SK-N-SH (cell line): ENCODE measurements at regions not wholly inside any gene's neighbourhood (a gene's known extent, or its start where the extent isn't known, plus 50 kb on each side); places are given as distances from the start of the nearest gene placed in this dataset.

Experiments
- EP300 ChIP-seq, 2 experiments: IDR thresholded peaks; 2 replicates each; pipeline versions ENCODE4 v1.4.0 to v1.6.1; 2012; ENCODE audit warnings: borderline replicate concordance in 1 of 2, low read depth in 1 of 2, low read length in 1 of 2
- JUND ChIP-seq: IDR thresholded peaks from 2 replicates; pipeline ENCODE4 v1.4.0; 2012
- MEF2A ChIP-seq: IDR thresholded peaks from 2 replicates; pipeline ENCODE4 v1.4.0; 2012; ENCODE audit warnings: low read depth, borderline replicate concordance
- RAD21 ChIP-seq: IDR thresholded peaks from 2 replicates; pipeline ENCODE4 v1.6.1; 2012; ENCODE audit warnings: mild to moderate bottlenecking, low read length
- SMC3 ChIP-seq: IDR thresholded peaks from 2 replicates; pipeline ENCODE4 v1.6.1; 2012; ENCODE audit warnings: low read depth, low read length, improper control_type of control experiment
- TF ChIP-seq, protein P1 (sequence below): fragments of 200-600 bp; sonication (generic); IDR thresholded peaks from 2 replicates; pipeline ENCODE4 v1.6.1; 2017; ENCODE audit warnings: antibody characterized with exemption, mild to moderate bottlenecking, moderate library complexity
- TF ChIP-seq, protein P2 (sequence below): fragments of 150-350 bp; IDR thresholded peaks from 2 replicates; pipeline ENCODE4 v1.6.1; 2017; ENCODE audit warnings: antibody characterized with exemption, low read length, low read depth, borderline replicate concordance
- TF ChIP-seq, protein P3 (sequence below): IDR thresholded peaks from 2 replicates; pipeline ENCODE4 v1.4.0; 2012; ENCODE audit warnings: low read depth, borderline replicate concordance

DNA sequence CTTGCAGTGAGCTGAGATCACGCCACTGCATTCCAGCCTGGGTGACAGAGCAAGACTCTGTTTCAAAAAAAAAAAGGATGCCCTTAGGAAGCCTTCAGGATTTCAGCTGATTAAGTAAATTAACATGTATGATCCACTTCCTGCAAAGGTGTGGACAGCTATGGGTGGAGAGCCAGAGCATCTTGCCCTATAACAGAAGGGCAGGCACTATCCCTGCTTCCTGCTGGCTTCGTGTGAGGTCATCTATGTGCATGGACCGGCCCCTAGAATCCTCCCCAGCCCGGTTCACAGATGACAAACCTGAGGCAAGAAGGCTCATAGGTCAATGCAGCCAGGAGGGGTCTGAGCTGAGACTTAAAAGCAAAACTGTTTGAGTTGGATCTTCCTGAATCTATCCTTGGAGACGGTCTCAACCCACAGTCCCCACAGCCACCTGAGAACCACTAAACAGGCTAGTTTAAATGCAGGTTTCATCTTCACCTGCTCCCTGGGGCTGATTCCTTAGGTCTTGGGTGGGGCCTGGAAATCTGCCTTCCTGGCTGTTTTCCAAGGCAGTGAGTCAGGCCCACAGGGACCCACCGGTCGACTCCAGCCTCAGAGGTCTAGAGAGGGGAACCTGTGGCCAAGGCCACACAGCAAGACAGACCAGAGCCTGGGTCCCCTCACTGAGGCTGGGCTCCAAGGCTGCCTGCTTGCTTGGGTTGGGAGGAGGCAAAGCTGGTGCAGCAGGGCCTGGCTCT is 55.2 kb upstream of the MPEG1 start:
- no peak for TF ChIP-seq JUND
- TF ChIP-seq, protein P1, sequence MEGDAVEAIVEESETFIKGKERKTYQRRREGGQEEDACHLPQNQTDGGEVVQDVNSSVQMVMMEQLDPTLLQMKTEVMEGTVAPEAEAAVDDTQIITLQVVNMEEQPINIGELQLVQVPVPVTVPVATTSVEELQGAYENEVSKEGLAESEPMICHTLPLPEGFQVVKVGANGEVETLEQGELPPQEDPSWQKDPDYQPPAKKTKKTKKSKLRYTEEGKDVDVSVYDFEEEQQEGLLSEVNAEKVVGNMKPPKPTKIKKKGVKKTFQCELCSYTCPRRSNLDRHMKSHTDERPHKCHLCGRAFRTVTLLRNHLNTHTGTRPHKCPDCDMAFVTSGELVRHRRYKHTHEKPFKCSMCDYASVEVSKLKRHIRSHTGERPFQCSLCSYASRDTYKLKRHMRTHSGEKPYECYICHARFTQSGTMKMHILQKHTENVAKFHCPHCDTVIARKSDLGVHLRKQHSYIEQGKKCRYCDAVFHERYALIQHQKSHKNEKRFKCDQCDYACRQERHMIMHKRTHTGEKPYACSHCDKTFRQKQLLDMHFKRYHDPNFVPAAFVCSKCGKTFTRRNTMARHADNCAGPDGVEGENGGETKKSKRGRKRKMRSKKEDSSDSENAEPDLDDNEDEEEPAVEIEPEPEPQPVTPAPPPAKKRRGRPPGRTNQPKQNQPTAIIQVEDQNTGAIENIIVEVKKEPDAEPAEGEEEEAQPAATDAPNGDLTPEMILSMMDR = no peak
- TF ChIP-seq MEF2A = no peak
- TF ChIP-seq, protein P2, sequence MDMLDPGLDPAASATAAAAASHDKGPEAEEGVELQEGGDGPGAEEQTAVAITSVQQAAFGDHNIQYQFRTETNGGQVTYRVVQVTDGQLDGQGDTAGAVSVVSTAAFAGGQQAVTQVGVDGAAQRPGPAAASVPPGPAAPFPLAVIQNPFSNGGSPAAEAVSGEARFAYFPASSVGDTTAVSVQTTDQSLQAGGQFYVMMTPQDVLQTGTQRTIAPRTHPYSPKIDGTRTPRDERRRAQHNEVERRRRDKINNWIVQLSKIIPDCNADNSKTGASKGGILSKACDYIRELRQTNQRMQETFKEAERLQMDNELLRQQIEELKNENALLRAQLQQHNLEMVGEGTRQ = no peak
- TF ChIP-seq, protein P3, sequence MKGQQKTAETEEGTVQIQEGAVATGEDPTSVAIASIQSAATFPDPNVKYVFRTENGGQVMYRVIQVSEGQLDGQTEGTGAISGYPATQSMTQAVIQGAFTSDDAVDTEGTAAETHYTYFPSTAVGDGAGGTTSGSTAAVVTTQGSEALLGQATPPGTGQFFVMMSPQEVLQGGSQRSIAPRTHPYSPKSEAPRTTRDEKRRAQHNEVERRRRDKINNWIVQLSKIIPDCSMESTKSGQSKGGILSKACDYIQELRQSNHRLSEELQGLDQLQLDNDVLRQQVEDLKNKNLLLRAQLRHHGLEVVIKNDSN = no peak
- TF ChIP-seq EP300 (IDR thresholded peaks at IDR 0.05; ENCODE audit: borderline replicate concordance in 1 of 2, low read depth in 1 of 2, low read length in 1 of 2) = no peak
- no peak for TF ChIP-seq SMC3
- no peak for TF ChIP-seq RAD21
